Esophagus mucosa (tissue), 1 donor: ENCODE measurements at regions not wholly inside any gene's neighbourhood (a gene's known extent, or its start where the extent isn't known, plus 50 kb on each side); places are given as distances from the start of the nearest gene placed in this dataset.
A peak's percentile ranks its signal among the peaks of the same experiment; 100 is the strongest.

Source experiments
- ATAC-seq: fragments of 200-7000 bp; cut with Tn5 transposase; one replicate; pipeline ENCODE4 v1.9.1; 2020
- donor health status: DM: yes; HTN: yes; CAD: no.

DNA sequence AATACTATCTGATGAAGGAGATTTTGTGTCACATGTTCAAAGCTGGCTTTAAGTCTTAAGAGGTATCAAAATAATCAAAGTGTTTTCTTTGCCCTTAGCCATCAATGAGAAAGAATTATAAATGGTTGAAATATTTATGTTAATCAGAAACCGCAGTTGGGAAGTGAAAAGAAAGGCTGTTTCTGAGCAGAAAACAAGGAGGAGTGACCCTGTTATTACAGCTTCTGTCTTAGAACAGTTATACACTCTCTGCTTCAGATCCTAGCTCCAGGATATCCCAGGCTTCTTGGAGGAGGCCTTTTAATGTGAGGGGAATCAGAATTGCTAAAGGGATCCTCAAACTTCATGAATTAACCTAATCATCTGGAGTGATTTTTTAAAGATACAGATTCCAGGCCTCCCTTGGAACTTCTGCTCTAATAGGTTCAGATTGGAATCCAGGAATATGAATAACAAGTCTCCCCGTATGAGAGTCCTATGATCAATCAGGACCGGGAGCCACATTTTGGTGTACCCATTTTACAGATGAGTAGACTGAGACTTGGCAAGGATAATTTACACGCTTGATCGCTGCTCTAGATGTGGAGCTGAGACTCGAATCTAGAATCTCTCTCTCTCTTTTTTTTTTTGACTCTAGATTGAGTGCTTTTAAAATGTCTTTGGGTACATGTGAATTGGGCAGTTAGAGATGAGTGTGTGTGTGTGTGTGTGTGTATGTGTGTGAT is 50.8 kb upstream of the JAG1 start:
- no peak for ATAC-seq

- ATAC-seq, result no peak
Measured at GRCh38 chr20:10728873-10729670, 55.3 kb upstream of the JAG1 start.

DNA sequence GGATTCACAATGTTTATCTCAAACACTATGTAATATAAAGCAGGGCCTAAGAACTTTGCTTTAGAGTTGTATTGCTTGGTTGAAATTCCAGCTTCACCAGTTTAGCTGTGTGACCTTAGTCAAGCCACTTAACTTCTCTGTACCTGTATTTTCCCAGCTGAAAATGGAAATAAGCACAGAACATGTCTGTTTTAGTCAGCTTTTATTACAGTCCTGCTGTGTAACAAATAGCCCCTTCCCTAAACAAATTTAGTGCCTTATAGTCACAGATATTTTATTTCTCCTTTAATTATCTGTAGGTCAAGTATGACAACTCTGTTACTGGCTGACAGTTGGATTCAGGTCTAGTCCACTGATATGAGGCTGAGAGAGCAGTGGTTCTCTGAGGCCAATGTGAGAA is 56.0 kb upstream of the JAG1 start:
- no peak for ATAC-seq

DNA sequence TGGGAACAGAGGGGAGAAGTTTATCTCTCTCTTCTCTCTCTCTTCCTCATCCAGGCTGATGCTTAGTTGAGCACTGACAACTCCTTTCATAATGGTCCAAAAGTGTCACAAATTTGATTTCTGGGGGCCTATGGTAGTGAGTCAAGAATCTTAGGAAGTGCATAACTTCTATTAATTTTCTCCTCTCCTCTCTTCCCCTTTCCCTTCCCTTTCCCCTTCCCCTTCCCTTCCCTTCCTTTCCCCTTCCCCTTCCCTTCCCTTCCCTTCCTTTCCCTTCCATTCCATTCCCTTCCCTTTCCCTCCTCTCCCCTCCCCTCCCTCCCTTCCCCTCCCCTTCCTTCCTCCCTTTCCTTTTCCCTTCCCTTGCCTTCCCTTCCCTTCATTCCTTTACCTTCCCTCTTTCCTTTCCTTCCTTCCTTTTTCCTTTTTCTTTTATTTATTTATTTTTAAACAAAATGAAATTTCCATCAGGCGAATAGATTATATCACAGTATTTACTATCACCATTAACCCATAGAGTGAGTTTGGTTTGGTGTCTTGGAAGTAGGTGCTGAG is 56.9 kb upstream of the JAG1 start:
- ATAC-seq, result no peak

GRCh38 chr20:10731190-10731965 is 57.6 kb upstream of the JAG1 start:
- peak; percentile 52 for ATAC-seq

DNA sequence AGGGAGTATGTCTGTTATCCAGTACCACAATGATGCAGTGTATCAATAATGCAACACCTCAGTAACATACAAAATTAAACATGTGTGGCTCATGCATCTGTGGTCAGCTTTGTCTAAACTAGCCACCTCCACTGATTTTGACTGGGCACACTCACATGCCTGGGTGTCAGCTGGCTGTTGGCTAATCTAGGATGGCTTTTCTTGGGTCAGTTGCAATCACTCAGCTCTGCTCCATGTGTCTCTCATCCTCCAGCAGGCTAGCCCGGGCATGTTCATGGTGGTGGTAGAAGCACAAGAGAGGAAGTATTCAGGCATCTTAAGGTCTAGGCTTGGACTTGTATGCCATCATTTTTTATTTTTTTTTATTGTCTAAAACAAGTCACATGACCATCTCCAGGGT is 59.3 kb upstream of the JAG1 start:
- ATAC-seq, result peak; percentile 48

DNA sequence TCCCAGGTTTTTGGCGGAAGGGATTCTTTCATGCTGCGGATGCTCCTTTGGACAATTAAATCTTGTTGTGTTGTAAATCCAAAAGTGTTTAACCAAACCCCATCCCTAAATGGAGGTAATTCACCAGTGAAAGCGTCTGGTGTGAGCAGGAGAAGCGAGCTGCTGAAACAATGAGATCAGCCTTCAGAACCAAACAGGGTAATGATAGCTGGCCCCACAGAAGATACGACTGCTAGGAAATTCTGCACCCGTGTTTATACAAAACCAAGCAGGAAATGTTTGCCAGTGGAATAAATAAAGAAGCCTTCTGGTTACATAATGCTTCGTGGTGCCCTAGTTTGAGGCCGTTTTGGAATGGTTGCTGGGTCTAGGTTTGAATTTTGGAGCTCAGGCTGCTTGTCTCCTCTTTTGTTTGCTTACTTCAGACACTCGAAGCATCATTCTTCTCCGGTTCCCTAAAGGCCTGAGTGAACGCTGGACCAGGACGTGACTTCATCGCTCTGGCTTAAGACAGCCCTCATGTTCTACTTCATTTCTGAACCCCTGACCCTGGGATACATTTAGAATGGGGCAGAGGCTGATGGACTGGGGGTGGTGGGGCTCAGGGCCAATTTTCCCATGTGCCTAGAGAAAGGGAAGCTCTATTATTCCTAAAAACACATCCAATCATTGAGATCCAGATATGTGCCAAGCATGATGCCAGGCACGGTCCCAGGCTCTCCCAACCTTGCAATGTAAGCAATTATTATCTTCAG is 61.6 kb upstream of the JAG1 start:
- no peak for ATAC-seq

- ATAC-seq, result peak; percentile 50
Measured at GRCh38 chr20:10739134-10739533, 65.3 kb upstream of the JAG1 start.

DNA sequence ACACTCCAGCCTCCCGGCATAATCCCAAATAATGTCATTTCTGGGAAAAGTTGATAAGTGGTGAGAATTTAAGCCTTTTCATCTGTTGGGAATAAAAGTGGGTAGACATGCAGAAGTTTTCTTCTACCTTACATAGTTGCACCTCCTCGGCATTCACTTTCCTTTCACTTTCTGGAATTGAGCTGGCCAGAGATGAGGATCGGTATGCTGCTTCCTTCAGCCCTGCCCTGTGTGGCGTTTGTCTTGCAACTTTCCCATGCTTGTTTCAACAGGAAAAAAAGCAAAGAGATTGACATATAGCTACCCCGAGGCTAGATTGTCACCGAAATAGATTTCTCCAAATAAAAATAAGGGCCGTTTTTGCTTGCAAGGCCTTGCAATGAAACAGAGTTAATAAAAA is 65.8 kb upstream of the JAG1 start:
- peak; percentile 89 for ATAC-seq

- ATAC-seq, result no peak
Measured at GRCh38 chr20:10741060-10741459, 67.3 kb upstream of the JAG1 start.

- no peak for ATAC-seq
Measured at GRCh38 chr20:10745790-10746189, 72.0 kb upstream of the JAG1 start.

GRCh38 chr20:10747019-10747418 is 73.2 kb upstream of the JAG1 start:
- ATAC-seq, result peak; percentile 95

GRCh38 chr20:10749084-10749483 is 75.3 kb upstream of the JAG1 start:
- ATAC-seq, result no peak

- no peak for ATAC-seq
Measured at GRCh38 chr20:10752206-10752605, 78.4 kb upstream of the JAG1 start.

DNA sequence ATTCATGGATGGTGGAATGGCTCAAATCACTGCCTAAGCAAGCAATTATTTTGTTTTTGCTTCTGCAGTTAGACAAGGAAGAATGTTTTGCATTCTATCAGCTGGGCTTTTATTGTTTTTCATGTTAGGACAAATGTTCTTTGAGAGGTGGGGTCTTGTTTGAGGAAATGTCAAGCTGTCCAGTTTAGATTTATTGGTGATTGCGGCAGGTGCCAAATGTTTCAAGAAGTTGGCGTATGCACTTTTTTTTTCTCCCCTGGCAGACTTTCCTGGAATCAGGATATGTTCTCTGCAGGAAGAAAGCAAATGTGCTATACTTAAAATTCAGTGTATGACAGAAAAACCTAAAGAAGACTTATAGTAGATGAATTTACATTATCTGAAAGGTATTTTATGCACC is 81.0 kb upstream of the JAG1 start:
- no peak for ATAC-seq

DNA sequence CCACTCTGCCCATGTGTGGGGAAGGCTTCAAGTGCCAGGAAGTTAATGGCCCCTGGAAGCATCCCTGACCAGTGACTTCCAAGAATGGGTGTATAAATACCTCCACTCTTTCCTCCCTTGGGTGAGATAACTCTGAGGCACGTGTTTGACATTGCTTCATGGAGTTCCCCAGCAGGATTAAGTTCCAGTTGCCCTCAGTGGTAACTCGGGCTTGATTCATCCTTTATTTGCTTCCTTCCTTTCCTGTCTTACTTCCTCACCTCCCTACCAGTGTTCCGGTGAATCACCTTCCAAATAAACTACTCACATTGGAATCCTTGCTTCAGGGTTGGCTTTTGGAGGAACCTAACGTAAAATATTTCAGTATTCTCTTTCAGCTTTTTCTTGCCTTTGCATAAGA is 84.6 kb upstream of the JAG1 start:
- peak; percentile 80 for ATAC-seq

DNA sequence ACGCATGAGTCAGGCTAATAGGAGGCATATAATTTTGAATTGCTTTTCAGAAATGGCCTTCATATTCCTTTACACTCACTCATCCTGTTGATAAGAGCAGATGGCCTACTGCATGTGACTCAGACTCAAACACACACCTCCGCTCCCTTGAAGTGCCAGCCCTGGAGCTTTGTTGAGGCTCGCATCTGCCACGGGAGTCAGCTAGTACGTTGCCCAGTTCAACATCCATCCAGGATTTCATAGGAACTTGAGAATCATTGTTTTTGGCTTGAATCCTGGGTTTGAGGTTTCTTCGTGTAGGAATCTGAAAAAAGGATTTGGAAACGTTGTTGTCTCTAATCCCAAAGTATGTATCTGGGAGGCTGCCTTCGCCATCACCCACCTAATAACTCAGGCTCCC is 87.4 kb upstream of the JAG1 start:
- peak; percentile 92 for ATAC-seq

- ATAC-seq, result no peak
Measured at GRCh38 chr20:10761786-10762185, 88.0 kb upstream of the JAG1 start.

DNA sequence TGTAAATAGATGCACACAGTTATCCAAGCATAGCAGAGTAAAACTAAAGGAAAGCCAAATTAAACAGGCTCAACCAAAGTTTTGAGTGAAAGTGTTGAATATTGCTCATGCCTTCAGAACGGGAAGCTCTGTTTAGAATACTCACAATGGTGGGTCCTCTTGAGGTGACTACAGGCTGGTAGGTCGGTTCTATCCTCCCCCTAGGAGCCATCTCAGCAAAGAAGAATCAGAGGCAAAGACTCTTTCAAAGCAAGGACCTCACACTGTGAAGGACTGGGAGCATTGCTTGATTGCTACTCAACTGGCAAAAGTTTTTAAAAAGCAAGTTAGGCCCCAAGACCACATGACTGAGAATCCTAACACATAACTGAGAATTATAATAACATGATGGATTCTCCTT is 88.4 kb upstream of the JAG1 start:
- ATAC-seq, result no peak

DNA sequence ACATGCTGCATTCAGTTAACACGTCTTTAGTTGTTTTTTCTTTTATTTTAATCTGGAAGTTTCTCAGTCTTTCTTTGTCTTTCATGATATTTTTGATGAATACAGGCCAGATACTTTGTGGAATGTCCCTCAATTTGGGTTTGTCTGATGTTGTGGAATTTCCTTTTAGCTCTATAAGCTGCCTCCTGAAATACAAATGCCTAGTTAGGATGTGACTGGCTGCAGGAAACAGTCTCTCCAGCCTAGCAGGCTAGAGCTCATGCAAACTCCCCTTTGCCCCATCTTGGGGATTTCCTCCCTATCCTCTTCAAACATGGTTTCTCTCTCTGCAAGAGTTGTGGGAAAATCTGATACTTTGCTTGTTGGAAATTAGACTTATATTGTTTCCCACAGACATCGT is 89.3 kb upstream of the JAG1 start:
- ATAC-seq, result no peak

DNA sequence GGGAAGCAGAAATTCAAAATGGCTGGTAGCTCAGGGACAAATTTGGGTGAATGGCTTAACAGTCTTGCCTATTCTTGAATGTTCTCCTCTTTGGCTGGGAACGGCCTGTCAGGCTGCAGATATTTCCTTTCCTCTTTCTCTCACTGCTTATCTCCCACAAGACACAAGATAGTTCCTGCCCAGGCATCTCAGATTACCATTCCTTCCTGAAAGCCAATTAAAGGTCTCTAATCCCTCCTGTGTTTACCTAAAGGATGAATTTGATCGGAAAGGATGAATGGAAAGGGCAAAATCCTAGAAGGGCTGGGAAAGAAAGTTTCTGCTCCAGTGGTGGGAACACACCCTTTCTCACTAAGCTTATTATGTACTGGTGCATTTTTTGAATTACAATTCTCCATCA is 95.9 kb upstream of the JAG1 start:
- ATAC-seq, result no peak

- no peak for ATAC-seq
Measured at GRCh38 chr20:10770753-10771152, 97.0 kb upstream of the JAG1 start.
